Astrocyte (in vitro differentiated cells and primary cell): ENCODE measurements at regions not wholly inside any gene's neighbourhood (a gene's known extent, or its start where the extent isn't known, plus 50 kb on each side); places are given as distances from the start of the nearest gene placed in this dataset.

Source experiments
- EZH2 ChIP-seq: IDR thresholded peaks from 2 replicates; pipeline ENCODE4 v1.6.1; 2012; ENCODE audit warnings: mild to moderate bottlenecking, low read length, inconsistent platforms; ENCODE audit not compliant: insufficient read depth
- TF ChIP-seq, protein P1 (sequence below): IDR thresholded peaks from 2 replicates; pipeline ENCODE4 v1.5.1; 2011; ENCODE audit warnings: low read depth, mild to moderate bottlenecking, inconsistent platforms, low read length, moderate library complexity; ENCODE audit not compliant: insufficient read depth

DNA sequence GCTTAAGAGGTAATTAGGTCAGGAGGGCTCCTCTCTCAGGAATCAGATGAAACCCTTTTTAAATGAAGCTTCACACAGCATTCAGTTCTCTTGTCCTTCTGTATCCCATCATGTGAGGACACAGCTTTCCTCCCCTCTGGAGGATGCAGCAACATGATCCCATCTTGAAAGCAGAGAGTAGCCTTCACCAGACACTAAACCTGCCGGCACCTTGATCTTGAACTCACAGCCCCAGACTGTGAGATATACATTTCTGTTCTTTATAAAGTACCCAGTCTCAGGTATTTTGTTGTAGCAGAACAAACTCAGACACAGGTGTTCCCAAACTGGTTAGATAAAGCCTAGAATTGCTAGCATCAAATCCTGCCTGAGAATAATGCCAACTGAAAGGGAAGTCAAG lies 83.7 kb upstream of the PRICKLE2 start:
- TF ChIP-seq, protein P1, sequence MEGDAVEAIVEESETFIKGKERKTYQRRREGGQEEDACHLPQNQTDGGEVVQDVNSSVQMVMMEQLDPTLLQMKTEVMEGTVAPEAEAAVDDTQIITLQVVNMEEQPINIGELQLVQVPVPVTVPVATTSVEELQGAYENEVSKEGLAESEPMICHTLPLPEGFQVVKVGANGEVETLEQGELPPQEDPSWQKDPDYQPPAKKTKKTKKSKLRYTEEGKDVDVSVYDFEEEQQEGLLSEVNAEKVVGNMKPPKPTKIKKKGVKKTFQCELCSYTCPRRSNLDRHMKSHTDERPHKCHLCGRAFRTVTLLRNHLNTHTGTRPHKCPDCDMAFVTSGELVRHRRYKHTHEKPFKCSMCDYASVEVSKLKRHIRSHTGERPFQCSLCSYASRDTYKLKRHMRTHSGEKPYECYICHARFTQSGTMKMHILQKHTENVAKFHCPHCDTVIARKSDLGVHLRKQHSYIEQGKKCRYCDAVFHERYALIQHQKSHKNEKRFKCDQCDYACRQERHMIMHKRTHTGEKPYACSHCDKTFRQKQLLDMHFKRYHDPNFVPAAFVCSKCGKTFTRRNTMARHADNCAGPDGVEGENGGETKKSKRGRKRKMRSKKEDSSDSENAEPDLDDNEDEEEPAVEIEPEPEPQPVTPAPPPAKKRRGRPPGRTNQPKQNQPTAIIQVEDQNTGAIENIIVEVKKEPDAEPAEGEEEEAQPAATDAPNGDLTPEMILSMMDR, result no peak
- no peak for TF ChIP-seq EZH2
